HCT116 (cell line): ENCODE measurements at regions not wholly inside any gene's neighbourhood (a gene's known extent, or its start where the extent isn't known, plus 50 kb on each side); places are given as distances from the start of the nearest gene placed in this dataset.

Source experiments
- ATAC-seq: fragments of 200-7000 bp; cut with Tn5 transposase; 2 replicates; pipeline ENCODE4 v1.9.1; 2020; ENCODE audit warnings: mild to moderate bottlenecking, moderate library complexity
- BruUV-seq: library from RNA; stranded (reverse); fragments of 400-500 nt; replicated peaks from 2 replicates; lab custom pipeline; 2021; lab: Mats Ljungman, UMichigan
- CTCF ChIA-PET: fragments of 300-600 bp; sonication (Branson Sonifier 250); formaldehyde crosslinking; loops from one replicate; lab custom pipeline; 2021; ENCODE audit warnings: antibody characterized with exemption; lab: Charles Lee
- POLR2A ChIA-PET: fragments of 300-600, 350-600 bp; sonication (Branson Sonifier 250); formaldehyde crosslinking; loops from one replicate; lab custom pipeline; 2021; ENCODE audit warnings: antibody characterized with exemption; lab: Charles Lee
- RAD21 ChIA-PET, 2 experiments: fragments of 300-600 bp; sonication (Branson Sonifier 250); formaldehyde crosslinking; loops; one replicate each; lab custom pipeline; 2023; ENCODE audit warnings: low total read pairs in 2 of 2; ENCODE audit not compliant: uncharacterized antibody in 2 of 2, unreplicated experiment in 2 of 2, low non-redundant PET in 1 of 2; lab: Charles Lee
- DNase-seq: peaks from one replicate; pipeline ENCODE4 v3.0.0-alpha.2; 2010; ENCODE audit warnings: low read depth, low spot score
- H2AFZ ChIP-seq: fragments of 200-600 bp; shearing (Covaris generic), sonication (generic); 2 replicates; pipeline ENCODE4 v1.6.1; 2017; ENCODE audit warnings: low read depth, mixed run types, mixed read lengths, antibody characterized with exemption, low read length; ENCODE audit not compliant: poor library complexity, severe bottlenecking
- H3K27ac ChIP-seq: 2 replicates; pipeline ENCODE4 v1.5.1; 2012; ENCODE audit warnings: low read depth, low read length
- H3K27me3 ChIP-seq: fragments of 200-600 bp; sonication (generic); 2 replicates; pipeline ENCODE4 v1.6.1; 2016; ENCODE audit warnings: mixed run types, low read length, mixed read lengths; ENCODE audit not compliant: insufficient read depth
- H3K36me3 ChIP-seq, 2 experiments: fragments of 200-500 bp in 1 of 2; fragments of 200-600 bp in 1 of 2; sonication (Bioruptor generic) in 1 of 2; sonication (generic) in 1 of 2; 2 replicates each; pipeline versions ENCODE4 v1.5.1 to v1.6.1; 2014 to 2016; ENCODE audit warnings: low read length in 2 of 2, inconsistent platforms in 1 of 2, mixed read lengths in 1 of 2, mixed run types in 1 of 2; ENCODE audit not compliant: insufficient read depth in 2 of 2, control insufficient read depth in 1 of 2
- H3K4me1 ChIP-seq, 2 experiments: fragments of 200-600 bp in 1 of 2; sonication (generic) in 1 of 2; 2 replicates each; pipeline versions ENCODE4 v1.5.1 to v1.6.1; 2012 to 2017; ENCODE audit warnings: low read length in 2 of 2, inconsistent platforms in 1 of 2, mild to moderate bottlenecking in 1 of 2, mixed read lengths in 1 of 2, mixed run types in 1 of 2, moderate library complexity in 1 of 2; ENCODE audit not compliant: insufficient read depth in 2 of 2, control insufficient read depth in 1 of 2
- H3K4me2 ChIP-seq: fragments of 200-600 bp; sonication (generic); 2 replicates; pipeline ENCODE4 v1.6.1; 2017; ENCODE audit warnings: mixed run types, low read length, mixed read lengths
- H3K4me3 ChIP-seq, 2 experiments: fragments of 200-600 bp in 1 of 2; sonication (generic) in 1 of 2; replicated peaks in 1 of 2; 2 replicates each; pipeline ENCODE4 v1.5.1; 2011 to 2016; ENCODE audit warnings: low read length in 2 of 2, control low read depth in 1 of 2, low read depth in 1 of 2, mild to moderate bottlenecking in 1 of 2, mixed read lengths in 1 of 2, mixed run types in 1 of 2
- H3K79me2 ChIP-seq: fragments of 200-600 bp; sonication (generic); 2 replicates; pipeline ENCODE4 v1.6.1; 2017; ENCODE audit warnings: mild to moderate bottlenecking, mixed run types, low read length, moderate library complexity, mixed read lengths; ENCODE audit not compliant: insufficient read depth
- H3K9ac ChIP-seq: fragments of 200-600 bp; sonication (generic); 2 replicates; pipeline ENCODE4 v1.6.1; 2016; ENCODE audit warnings: low read length, mixed read lengths
- H3K9me2 ChIP-seq: fragments of 200-600 bp; sonication (generic), shearing (Covaris generic); 2 replicates; pipeline ENCODE4 v1.6.1; 2017; ENCODE audit warnings: mixed run types, mild to moderate bottlenecking, moderate library complexity; ENCODE audit not compliant: insufficient read depth
- H3K9me3 ChIP-seq, 2 experiments: fragments of 200-500 bp in 1 of 2; fragments of 200-600 bp in 1 of 2; sonication (Bioruptor generic) in 1 of 2; sonication (generic) in 1 of 2; 2 replicates each; pipeline ENCODE4 v1.6.1; 2014 to 2017; ENCODE audit warnings: low read length in 2 of 2, mixed read lengths in 2 of 2, inconsistent platforms in 1 of 2, low read depth in 1 of 2, mild to moderate bottlenecking in 1 of 2, mixed run types in 1 of 2, moderate library complexity in 1 of 2; ENCODE audit not compliant: control insufficient read depth in 1 of 2, insufficient read depth in 1 of 2
- H4K20me1 ChIP-seq: fragments of 200-600 bp; sonication (generic), shearing (Covaris generic); 2 replicates; pipeline ENCODE4 v1.6.1; 2017; ENCODE audit warnings: mixed run types, mild to moderate bottlenecking, moderate library complexity; ENCODE audit not compliant: insufficient read depth
- CBX3 ChIP-seq: IDR thresholded peaks from 2 replicates; pipeline ENCODE4 v1.6.1; 2012; ENCODE audit warnings: low read depth
- CEBPB ChIP-seq: IDR thresholded peaks from 2 replicates; pipeline ENCODE4 v1.6.1; 2012; ENCODE audit warnings: low read depth
- ELF1 ChIP-seq: IDR thresholded peaks from 2 replicates; pipeline ENCODE4 v1.6.1; 2012; ENCODE audit warnings: low read depth, borderline replicate concordance
- EZH2phosphoT487 ChIP-seq: fragments of 200-600 bp; IDR thresholded peaks from 2 replicates; pipeline ENCODE4 v1.6.1; 2018; ENCODE audit warnings: antibody characterized with exemption, borderline replicate concordance
- POLR2AphosphoS5 ChIP-seq: IDR thresholded peaks from 2 replicates; pipeline ENCODE4 v1.6.1; 2011; ENCODE audit warnings: mild to moderate bottlenecking, low read depth, low read length, moderate library complexity
- REST ChIP-seq: IDR thresholded peaks from 2 replicates; pipeline ENCODE4 v1.6.1; 2012; ENCODE audit warnings: low read depth
- SP1 ChIP-seq: IDR thresholded peaks from 2 replicates; pipeline ENCODE4 v1.6.1; 2012; ENCODE audit warnings: low read depth
- TCF7L2 ChIP-seq: IDR thresholded peaks from 2 replicates; pipeline ENCODE4 v1.7.0; 2011; ENCODE audit warnings: borderline replicate concordance, inconsistent platforms; ENCODE audit not compliant: insufficient read depth, insufficient read length; ENCODE audit errors: extremely low read depth
- ZFX ChIP-seq: fragments of 450-650 bp; IDR thresholded peaks from 2 replicates; pipeline ENCODE4 v1.6.1; 2017
- intact Hi-C: fragments of 100-400 bp; cut with micrococcal nuclease; formaldehyde crosslinking; loops from 2 replicates; pipeline ENCODE4 v1.10.0; 2022

- Histone ChIP-seq H4K20me1 (no peaks in the 10 kb centered on the region), H3K27ac (no peak overlapping the region), H3K4me3 (no peak overlapping the region), H3K4me2 (no peak overlapping the region), H3K9ac (no peak overlapping the region), H2AFZ (no peak overlapping the region)
- POLR2A ChIA-PET = no interaction called here
- intact Hi-C loops = no loop called here
- no peak for DNase-seq
- RAD21 ChIA-PET = no interaction called here
- TF ChIP-seq EZH2phosphoT487 (no peak), SP1 (no peak), TCF7L2 (no peak), CBX3 (no peak), ZFX (no peak), CEBPB (no peak), POLR2AphosphoS5 (no peak), REST (no peak), ELF1 (no peak)
- TF ChIP-seq, all 23 proteins: peak for 0
- no TSS peak for BruUV-seq
- H3K9me2 ChIP-seq = no peaks in the 10 kb centered on the region
- CTCF ChIA-PET = no interaction called here
- no peaks in the 10 kb centered on the region for H3K36me3 ChIP-seq
- H3K27me3 ChIP-seq = no peaks in the 10 kb centered on the region
- peaks cover 0 to 3% of the 10 kb centered on the region in 2 experiments; a peak in 2 of 4 replicates for H3K9me3 ChIP-seq
- ATAC-seq = no peak
- no peaks in the 10 kb centered on the region for H3K79me2 ChIP-seq
- H3K4me1 ChIP-seq = no peaks in the 10 kb centered on the region
These were observed 308.4 kb upstream of the DEFB112 start for GRCh38 chr6:50358113-50358512.
